ENCODE measurements at regions not wholly inside any gene's neighbourhood (a gene's known extent, or its start where the extent isn't known, plus 50 kb on each side); places are given as distances from the start of the nearest gene placed in this dataset.
"Not testable (repeated sequence)": the region's sequence is repeated elsewhere in the genome, so short reads cannot be mapped to it uniquely, and the experiment has no call there.

DNA sequence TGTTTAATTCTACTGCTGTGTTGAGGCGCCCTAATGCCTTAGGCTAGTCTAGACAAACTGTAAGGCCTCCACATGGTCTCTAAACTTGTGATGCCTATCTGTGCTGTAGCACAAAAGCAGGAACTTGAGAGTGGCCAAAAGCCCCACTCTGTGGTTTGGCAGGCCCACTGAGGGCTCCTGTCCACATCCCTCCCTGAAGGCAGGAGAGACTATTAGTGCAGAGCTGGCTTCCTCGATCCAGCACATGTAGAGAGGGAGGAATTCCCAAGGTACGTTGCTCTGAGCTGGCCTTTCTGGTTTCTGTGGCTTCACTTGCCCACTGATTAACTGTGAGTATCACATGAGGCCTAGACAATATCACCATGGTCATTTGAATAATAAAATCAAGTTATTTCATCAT lies 90.6 kb downstream of the POLR2M start:
- H3K27ac Mint-ChIP-seq = no peak overlapping the region
- H3K4me1 Mint-ChIP-seq = no peaks in the 10 kb centered on the region
- H3K4me3 Mint-ChIP-seq = no peak overlapping the region
- no peaks in the 10 kb centered on the region for H3K27me3 Mint-ChIP-seq
- ATAC-seq = no peak
- no peaks in the 10 kb centered on the region for H3K9me3 Mint-ChIP-seq
- DNase-seq = no peak
- H3K36me3 Mint-ChIP-seq (ENCODE audit: low read depth) = no peaks in the 10 kb centered on the region

DNA sequence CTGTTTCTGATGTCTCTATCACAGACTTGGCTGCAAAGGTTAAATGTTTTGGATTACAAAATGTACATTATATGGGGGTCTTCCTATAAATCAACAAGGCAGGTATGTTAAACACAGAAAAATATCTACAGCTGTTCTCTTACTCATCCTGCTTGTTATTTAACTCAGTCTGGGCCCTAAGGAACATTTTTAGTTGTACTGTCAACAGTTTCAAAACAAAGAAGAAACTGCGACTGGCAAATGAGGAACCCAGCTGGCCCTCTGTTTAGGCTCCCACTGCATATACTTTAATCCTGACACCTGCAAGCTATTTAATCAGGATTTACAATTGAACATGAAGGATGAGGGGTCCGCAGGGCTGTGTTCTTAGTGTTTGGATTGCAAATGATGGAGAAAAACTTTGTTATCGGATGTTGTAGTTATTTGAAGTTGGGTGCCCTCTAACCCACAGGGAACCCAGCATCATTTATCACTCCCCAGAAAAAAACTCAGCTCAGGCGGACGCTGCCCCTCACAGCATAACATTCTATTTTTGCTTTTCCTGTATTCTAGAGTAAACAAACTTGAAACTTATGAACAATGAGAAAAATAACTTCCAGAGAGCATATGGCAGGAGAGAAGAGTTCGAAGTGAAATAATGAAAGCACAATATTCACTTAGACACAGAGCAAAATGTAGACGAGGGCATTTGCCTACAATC lies 91.2 kb downstream of the POLR2M start:
- no peak for ATAC-seq
- Mint-ChIP-seq H3K27me3 (no peaks in the 10 kb centered on the region), H3K27ac (no peak overlapping the region), H3K36me3 (ENCODE audit: low read depth) (no peaks in the 10 kb centered on the region), H3K4me1 (no peaks in the 10 kb centered on the region), H3K9me3 (no peaks in the 10 kb centered on the region), H3K4me3 (no peak overlapping the region)
- DNase-seq = no peak

DNA sequence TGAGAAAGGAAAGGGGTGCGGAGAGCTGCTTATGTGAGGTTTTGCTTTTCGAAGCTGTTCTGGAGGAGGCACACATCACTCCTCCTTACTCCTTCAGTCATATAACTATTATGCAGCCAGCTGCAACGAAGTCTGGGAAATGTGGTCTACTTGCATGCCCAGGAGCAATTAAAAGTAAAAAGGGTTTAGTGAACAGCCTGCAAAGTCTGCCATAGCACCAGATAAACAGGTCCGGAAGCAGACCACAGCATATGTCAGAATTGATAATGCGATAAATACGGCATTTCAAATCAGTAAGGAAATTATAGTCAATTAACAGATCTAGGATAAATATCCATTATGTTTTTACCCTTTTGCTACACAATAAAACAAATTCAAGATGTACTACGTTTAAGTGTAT lies 99.5 kb downstream of the POLR2M start:
- Mint-ChIP-seq H3K27me3 (peaks cover 6% of the 10 kb centered on the region), H3K27ac (no peak overlapping the region), H3K36me3 (ENCODE audit: low read depth) (no peaks in the 10 kb centered on the region), H3K4me1 (peaks cover 1% of the 10 kb centered on the region), H3K9me3 (peaks cover 4% of the 10 kb centered on the region), H3K4me3 (no peak overlapping the region)
- ATAC-seq (no peak), DNase-seq (no peak)

DNA sequence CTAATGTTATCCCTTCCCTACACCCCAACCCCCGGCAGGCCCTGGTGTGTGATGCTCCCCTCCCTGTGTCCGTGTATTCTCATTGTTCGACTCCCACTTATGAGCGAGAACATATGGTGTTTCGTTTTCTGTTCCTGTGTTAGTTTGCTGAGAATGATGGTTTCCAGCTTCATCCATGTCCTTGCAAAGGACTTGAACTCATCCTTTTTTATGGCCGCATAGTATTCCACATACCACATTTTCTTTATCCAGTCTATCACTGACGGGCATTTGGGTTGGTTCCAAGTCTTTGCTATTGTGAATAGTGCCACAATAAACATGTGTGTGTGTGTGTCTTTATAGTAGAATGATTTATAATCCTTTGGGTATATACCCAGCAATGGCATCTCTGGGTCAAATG lies 102.8 kb downstream of the POLR2M start:
- not testable (repeated sequence) for H3K4me3 Mint-ChIP-seq; H3K27me3 Mint-ChIP-seq; ATAC-seq; H3K9me3 Mint-ChIP-seq; DNase-seq; H3K4me1 Mint-ChIP-seq; H3K27ac Mint-ChIP-seq; H3K36me3 Mint-ChIP-seq (ENCODE audit: low read depth)

DNA sequence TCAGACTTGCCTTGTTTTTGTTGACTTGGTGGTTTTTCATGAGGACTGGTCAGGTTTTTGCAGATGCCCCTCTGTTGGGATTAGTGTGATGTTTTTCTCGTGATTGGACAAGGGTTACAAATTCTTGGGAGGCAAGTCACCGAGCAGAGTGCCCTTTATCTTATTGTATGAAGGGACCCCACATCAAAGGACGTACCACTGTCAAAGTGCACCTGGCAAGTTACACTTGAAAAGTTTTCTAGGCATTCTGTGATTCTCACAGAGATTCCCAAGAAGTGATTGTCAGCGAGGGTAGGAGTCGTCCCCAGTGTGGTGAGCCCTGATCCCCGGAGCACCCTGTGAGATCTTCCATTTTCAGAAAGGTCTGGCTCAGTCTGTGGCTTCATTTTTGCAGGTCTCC lies 110.1 kb downstream of the POLR2M start:
- no peaks in the 10 kb centered on the region for H3K4me1 Mint-ChIP-seq
- peaks cover 14% of the 10 kb centered on the region for H3K27me3 Mint-ChIP-seq
- DNase-seq (no peak), ATAC-seq (no peak)
- H3K36me3 Mint-ChIP-seq (ENCODE audit: low read depth) = no peaks in the 10 kb centered on the region
- H3K4me3 Mint-ChIP-seq = no peak overlapping the region
- H3K9me3 Mint-ChIP-seq = no peaks in the 10 kb centered on the region
- no peak overlapping the region for H3K27ac Mint-ChIP-seq

DNA sequence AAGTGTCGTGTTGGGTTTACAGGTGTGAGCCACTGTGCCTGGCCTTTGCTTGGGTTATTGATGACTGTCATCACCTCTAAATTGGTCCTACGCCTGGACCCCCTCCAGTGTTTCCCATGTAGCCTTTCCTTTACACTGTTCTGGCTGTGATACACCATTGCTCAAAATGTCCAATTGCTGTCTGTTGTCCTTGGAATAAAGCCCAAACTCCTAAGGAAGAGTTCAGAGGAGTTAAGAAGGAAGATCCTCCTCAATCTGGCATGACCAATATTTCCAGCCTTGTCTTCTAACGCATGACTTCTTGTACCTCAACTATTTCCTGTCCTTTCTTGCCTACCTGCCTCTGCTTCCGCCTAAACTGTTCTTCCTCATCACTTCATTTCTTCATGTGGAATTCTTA lies 113.1 kb downstream of the POLR2M start:
- Mint-ChIP-seq H3K27ac (no peak overlapping the region), H3K36me3 (ENCODE audit: low read depth) (no peaks in the 10 kb centered on the region), H3K4me3 (no peak overlapping the region), H3K27me3 (peaks cover 17% of the 10 kb centered on the region), H3K9me3 (no peaks in the 10 kb centered on the region), H3K4me1 (no peaks in the 10 kb centered on the region)
- ATAC-seq = no peak
- DNase-seq = no peak

DNA sequence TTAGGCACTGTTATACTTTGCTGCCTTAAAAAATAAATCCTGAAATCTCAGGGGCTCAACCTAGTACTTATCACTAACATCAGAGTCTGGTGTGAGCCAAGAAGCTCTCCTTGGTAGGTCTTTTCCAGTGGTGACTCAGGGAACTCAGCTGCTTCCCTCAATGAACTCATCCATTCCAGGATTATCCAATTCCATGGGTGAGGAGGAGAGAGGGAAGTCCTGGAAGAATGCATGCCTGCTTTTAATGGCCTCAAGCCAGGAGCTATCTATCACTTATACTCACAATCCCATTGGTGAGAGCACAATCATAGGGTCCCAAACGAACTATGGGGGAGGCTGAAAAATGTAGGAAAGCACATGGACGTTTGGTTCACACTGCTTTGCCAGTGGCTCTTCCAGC lies 113.6 kb downstream of the POLR2M start:
- DNase-seq = no peak
- Mint-ChIP-seq H3K9me3 (no peaks in the 10 kb centered on the region), H3K4me1 (no peaks in the 10 kb centered on the region), H3K27ac (no peak overlapping the region), H3K36me3 (ENCODE audit: low read depth) (no peaks in the 10 kb centered on the region), H3K4me3 (no peak overlapping the region), H3K27me3 (peaks cover 17% of the 10 kb centered on the region)
- ATAC-seq = no peak

DNA sequence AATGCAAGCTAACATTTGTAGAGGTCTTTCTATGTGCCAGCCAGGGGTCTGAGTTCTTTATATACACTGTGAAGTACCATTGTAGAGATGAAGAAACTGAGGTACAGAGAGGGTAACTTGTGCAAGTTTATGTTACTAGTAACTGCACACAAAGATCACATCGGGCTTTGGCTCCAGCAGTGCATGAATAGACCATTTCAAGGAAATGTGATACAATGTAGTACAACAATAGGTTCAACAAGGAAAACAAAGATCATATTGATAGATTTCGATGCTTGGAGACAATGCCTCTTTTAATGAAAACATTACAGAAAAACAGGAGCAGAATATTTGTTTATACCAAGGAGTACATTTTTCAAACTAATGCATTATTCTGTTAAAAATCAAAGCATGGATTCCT lies 115.3 kb downstream of the POLR2M start:
- Mint-ChIP-seq H3K4me1 (no peaks in the 10 kb centered on the region), H3K27me3 (peaks cover 17% of the 10 kb centered on the region), H3K4me3 (no peak overlapping the region), H3K36me3 (ENCODE audit: low read depth) (no peaks in the 10 kb centered on the region), H3K27ac (no peak overlapping the region), H3K9me3 (no peaks in the 10 kb centered on the region)
- DNase-seq (no peak), ATAC-seq (no peak)

DNA sequence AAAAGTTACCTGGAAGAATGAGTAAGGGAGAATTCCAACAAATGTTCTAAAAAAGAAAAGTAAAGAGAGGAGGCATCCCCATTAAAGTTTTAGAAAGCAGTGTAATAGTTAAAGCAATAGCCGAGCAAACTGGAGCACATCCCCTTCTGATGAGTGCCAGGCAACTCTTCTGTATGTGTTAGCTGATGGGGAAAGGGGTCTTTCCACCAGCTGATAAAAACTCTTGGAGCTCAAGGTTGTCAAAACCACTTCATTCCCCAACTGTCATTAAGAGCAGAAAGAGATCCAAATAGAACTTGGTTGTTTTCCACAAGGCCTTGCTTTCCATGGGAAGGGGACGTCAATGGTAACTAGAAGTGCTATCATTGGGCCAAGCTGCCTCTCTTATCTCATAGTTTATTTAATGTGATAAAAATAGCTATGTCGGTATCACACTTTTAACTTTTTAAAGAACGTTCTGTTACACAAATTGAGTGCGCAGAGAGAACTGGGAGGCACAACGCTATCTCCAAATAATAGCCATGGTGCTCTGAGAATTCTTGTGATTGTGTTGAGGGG lies 116.9 kb downstream of the POLR2M start:
- H3K27me3 Mint-ChIP-seq = peaks cover 10% of the 10 kb centered on the region
- DNase-seq = no peak
- no peaks in the 10 kb centered on the region for H3K4me1 Mint-ChIP-seq
- H3K27ac Mint-ChIP-seq = no peak overlapping the region
- no peaks in the 10 kb centered on the region for H3K9me3 Mint-ChIP-seq
- no peaks in the 10 kb centered on the region for H3K36me3 Mint-ChIP-seq (ENCODE audit: low read depth)
- H3K4me3 Mint-ChIP-seq = no peak overlapping the region
- ATAC-seq = no peak

DNA sequence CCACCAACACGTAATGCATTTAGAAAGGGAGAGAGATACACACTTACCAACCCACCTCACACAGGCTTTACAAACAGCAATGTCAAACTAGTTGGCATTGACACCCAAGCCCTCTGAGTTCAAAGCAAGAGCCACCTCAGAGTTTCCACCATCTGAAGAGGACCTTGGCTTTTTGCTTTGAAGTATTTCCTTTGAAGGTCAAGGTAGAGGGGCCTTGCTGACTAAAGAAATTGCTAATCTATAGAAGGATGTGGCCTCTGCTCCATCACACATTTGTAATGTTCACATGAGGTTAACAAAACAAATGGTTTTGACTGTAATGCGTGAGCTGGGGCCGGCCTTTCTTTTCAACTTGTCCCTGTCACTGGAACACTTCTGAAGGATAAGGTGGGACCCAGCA lies 117.7 kb downstream of the POLR2M start:
- H3K36me3 Mint-ChIP-seq (ENCODE audit: low read depth) = no peaks in the 10 kb centered on the region
- H3K27me3 Mint-ChIP-seq = peaks cover 6% of the 10 kb centered on the region
- ATAC-seq = peak; percentile 52
- no peak overlapping the region for H3K27ac Mint-ChIP-seq
- H3K4me1 Mint-ChIP-seq = no peaks in the 10 kb centered on the region
- no peaks in the 10 kb centered on the region for H3K9me3 Mint-ChIP-seq
- no peak for DNase-seq
- no peak overlapping the region for H3K4me3 Mint-ChIP-seq

DNA sequence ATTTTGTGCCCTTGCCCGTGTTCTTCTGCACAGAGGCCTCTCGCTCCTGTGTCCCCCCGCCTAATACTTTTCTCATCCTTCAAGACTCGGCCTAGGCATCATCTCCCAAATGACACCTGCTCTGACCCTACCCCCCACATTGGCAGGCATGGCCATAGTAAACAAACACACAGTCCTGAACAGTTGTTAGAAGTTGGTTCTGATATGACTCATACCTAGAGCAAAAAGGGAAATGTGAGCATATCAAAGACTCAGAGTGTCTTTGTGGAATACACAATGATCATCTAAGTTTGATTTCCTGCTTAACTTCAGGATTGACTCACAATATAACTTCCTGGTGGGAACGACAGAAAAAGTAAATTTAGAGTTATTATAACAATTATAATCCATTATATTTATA lies 120.5 kb downstream of the POLR2M start:
- H3K4me3 Mint-ChIP-seq = no peak overlapping the region
- no peaks in the 10 kb centered on the region for H3K36me3 Mint-ChIP-seq (ENCODE audit: low read depth)
- DNase-seq (no peak), ATAC-seq (no peak)
- H3K27me3 Mint-ChIP-seq = peaks cover 13% of the 10 kb centered on the region
- no peak overlapping the region for H3K27ac Mint-ChIP-seq
- H3K4me1 Mint-ChIP-seq = no peaks in the 10 kb centered on the region
- H3K9me3 Mint-ChIP-seq = no peaks in the 10 kb centered on the region

DNA sequence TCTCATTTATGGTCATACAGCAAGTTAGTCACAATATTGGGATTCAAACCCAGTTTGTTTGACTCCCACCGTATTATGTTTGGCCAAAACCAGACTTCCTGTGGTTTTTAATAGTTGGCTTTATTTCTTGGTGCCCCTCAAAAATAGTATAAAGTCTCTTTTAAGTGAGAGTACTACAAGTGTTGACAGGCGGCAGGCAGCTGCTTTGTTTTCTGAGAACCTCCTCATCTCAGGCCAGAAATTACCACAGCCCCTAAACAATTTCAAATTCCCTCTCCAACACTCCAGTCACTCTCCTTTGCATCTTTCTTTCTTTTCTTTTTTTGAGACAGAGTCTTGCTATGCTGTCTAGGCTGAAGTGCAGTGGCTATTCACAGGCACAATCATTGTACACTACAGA lies 121.5 kb downstream of the POLR2M start:
- no peaks in the 10 kb centered on the region for H3K4me1 Mint-ChIP-seq
- H3K9me3 Mint-ChIP-seq = peaks cover 5% of the 10 kb centered on the region
- no peak overlapping the region for H3K4me3 Mint-ChIP-seq
- DNase-seq = no peak
- no peak for ATAC-seq
- H3K27ac Mint-ChIP-seq = no peak overlapping the region
- H3K27me3 Mint-ChIP-seq = peaks cover 16% of the 10 kb centered on the region
- no peaks in the 10 kb centered on the region for H3K36me3 Mint-ChIP-seq (ENCODE audit: low read depth)

DNA sequence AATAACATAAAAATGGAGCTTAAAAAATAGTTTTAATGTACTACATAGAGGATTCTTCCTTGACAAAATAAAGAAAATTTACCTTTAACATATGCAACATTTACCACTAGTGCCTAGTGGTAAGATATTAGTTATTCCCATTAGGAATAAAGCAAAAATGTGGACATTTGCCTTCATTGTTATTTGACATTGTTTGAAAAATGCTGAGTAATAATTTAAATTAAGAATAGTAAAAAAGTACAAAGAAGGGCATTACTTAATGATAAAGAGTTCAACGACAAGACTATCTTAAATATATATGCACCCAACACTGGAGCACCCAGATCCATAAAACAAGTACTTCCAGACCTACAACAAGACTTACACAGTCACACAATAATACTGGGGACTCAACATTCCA lies 125.7 kb downstream of the POLR2M start:
- Mint-ChIP-seq H3K36me3 (ENCODE audit: low read depth) (no peaks in the 10 kb centered on the region), H3K27me3 (peaks cover 26% of the 10 kb centered on the region), H3K27ac (no peak overlapping the region), H3K9me3 (peaks cover 24% of the 10 kb centered on the region), H3K4me1 (no peaks in the 10 kb centered on the region), H3K4me3 (no peak overlapping the region)
- no peak for DNase-seq
- no peak for ATAC-seq

DNA sequence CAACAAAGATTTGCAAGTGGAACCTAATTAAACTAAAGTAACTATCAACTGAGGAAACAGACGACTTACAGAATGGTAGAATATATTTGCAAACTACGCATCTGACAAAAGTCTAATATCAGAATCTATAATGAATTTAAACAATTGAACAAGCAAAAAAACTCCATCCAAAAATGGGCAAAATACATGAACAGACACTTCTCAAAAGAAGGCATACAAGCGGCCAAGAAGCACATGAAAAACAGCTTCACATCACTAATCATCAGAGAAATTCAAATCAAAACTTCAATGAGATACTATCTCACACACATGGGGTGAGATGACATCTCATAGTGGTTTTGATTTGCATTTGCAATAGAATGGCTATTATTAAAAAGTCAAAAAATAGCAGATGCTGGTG lies 128.6 kb downstream of the POLR2M start:
- ATAC-seq (no peak), DNase-seq (no peak)
- H3K36me3 Mint-ChIP-seq (ENCODE audit: low read depth) = no peaks in the 10 kb centered on the region
- peaks cover 23% of the 10 kb centered on the region for H3K27me3 Mint-ChIP-seq
- H3K4me1 Mint-ChIP-seq = no peaks in the 10 kb centered on the region
- no peak overlapping the region for H3K4me3 Mint-ChIP-seq
- H3K9me3 Mint-ChIP-seq = peaks cover 24% of the 10 kb centered on the region
- H3K27ac Mint-ChIP-seq = no peak overlapping the region

DNA sequence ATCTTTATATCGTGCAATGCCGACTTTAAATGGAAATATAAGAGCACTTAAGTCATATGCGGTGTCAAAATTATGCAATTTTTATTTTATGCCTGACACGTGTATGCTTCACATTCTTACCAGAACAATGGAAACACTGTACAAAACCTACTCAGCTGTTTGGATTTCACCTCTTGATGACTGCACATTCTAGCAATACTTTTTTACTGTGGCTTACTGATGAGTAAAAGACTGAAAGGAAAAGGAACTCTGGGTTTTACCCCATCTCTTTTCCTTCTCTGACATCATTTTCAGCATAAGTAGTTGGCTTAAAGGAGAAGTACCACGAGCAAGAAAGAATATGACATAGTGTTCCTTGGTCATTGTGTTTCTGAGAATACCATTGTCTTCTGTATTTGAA lies 142.8 kb downstream of the POLR2M start:
- DNase-seq (no peak), ATAC-seq (peak; percentile 28)
- H3K4me1 Mint-ChIP-seq = no peaks in the 10 kb centered on the region
- H3K27me3 Mint-ChIP-seq = peaks cover 4% of the 10 kb centered on the region
- no peak overlapping the region for H3K4me3 Mint-ChIP-seq
- no peak overlapping the region for H3K27ac Mint-ChIP-seq
- H3K36me3 Mint-ChIP-seq (ENCODE audit: low read depth) = no peaks in the 10 kb centered on the region
- no peaks in the 10 kb centered on the region for H3K9me3 Mint-ChIP-seq

DNA sequence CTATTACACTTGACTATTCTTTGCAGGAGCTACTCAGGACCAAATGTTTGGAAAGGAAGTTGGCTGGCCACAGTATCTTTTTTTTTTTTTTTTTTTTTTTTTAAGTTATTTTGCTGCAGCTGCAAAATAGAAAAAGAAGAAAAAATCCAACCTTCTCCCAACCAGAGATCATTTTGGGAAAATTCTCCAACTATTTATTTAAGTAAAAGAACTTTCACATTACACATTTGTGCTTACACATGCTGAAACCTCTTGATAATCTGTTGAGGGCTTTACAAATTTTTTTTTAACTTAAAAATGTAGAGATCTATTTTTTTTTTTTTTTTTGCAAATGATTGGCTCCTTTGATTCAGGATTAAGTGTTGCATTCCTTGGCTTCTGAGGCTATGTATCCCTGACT lies 148.0 kb downstream of the POLR2M start:
- H3K27me3 Mint-ChIP-seq = peaks cover 6% of the 10 kb centered on the region
- no peaks in the 10 kb centered on the region for H3K9me3 Mint-ChIP-seq
- no peak overlapping the region for H3K27ac Mint-ChIP-seq
- ATAC-seq (no peak), DNase-seq (no peak)
- H3K4me1 Mint-ChIP-seq = no peaks in the 10 kb centered on the region
- H3K36me3 Mint-ChIP-seq (ENCODE audit: low read depth) = no peaks in the 10 kb centered on the region
- no peak overlapping the region for H3K4me3 Mint-ChIP-seq

Data from activated naive CD8-positive, alpha-beta T cell treated with anti-CD3 and anti-CD28 coated beads, Interleukin-2, amount 50 U/mL, for 24 hours (primary cell).